Uterus (tissue), 3 donors: ENCODE measurements at regions not wholly inside any gene's neighbourhood (a gene's known extent, or its start where the extent isn't known, plus 50 kb on each side); places are given as distances from the start of the nearest gene placed in this dataset.

Experiments
- DNase-seq, 2 donors: peaks; one replicate each; pipeline ENCODE4 v3.0.0-alpha.2; 2019 to 2020
- H3K27ac ChIP-seq, 2 donors: fragments of 200-600 bp; sonication (generic); 1 replicate in 1 of 2; 2 replicates in 1 of 2; pipeline ENCODE4 v1.5.1; 2016 to 2018
- H3K27me3 ChIP-seq, 2 donors: fragments of 200-600 bp; sonication (generic); one replicate each; pipeline ENCODE4 v1.5.1; 2018 to 2019; ENCODE audit warnings: control low read depth in 1 of 2
- H3K36me3 ChIP-seq, 2 donors: fragments of 200-600 bp; sonication (generic); one replicate each; pipeline ENCODE4 v1.5.1; 2019; ENCODE audit warnings: control low read depth in 1 of 2
- H3K4me1 ChIP-seq, 2 donors: fragments of 200-600 bp; sonication (generic); one replicate each; pipeline ENCODE4 v1.5.1; 2018 to 2019; ENCODE audit warnings: control low read depth in 1 of 2
- H3K4me3 ChIP-seq, 2 donors: fragments of 200-600 bp; sonication (generic); 1 replicate in 1 of 2; 2 replicates in 1 of 2; pipeline ENCODE4 v1.5.1; 2018 to 2019; ENCODE audit warnings: mild to moderate bottlenecking in 1 of 2
- H3K9me3 ChIP-seq, 2 donors: fragments of 200-600 bp; sonication (generic); one replicate each; pipeline ENCODE4 v1.5.1; 2019; ENCODE audit warnings: control low read depth in 1 of 2
- POLR2A ChIP-seq, 2 donors: fragments of 450-650 bp; IDR thresholded peaks; one replicate each; pipeline ENCODE4 v1.6.1; 2016; ENCODE audit warnings: antibody characterized with exemption in 2 of 2, mild to moderate bottlenecking in 1 of 2, moderate library complexity in 1 of 2
- intact Hi-C: fragments of 100-400 bp; cut with DNase I; formaldehyde crosslinking; loops from one replicate; pipeline ENCODE4 v1.15.1; 2023; ENCODE audit warnings: low total_unique reads
- TF ChIP-seq, protein P1 (sequence below), 4 experiments: fragments of 200-600 bp in 2 of 4; fragments of 450-650 bp in 2 of 4; sonication (generic) in 2 of 4; IDR thresholded peaks; one replicate each; pipeline ENCODE4 v1.5.1; 2016 to 2019; ENCODE audit warnings: antibody characterized with exemption in 4 of 4, mild to moderate bottlenecking in 2 of 4, moderate library complexity in 1 of 4
- donor health status: DM: yes; HTN: yes; CAD: no.

DNA sequence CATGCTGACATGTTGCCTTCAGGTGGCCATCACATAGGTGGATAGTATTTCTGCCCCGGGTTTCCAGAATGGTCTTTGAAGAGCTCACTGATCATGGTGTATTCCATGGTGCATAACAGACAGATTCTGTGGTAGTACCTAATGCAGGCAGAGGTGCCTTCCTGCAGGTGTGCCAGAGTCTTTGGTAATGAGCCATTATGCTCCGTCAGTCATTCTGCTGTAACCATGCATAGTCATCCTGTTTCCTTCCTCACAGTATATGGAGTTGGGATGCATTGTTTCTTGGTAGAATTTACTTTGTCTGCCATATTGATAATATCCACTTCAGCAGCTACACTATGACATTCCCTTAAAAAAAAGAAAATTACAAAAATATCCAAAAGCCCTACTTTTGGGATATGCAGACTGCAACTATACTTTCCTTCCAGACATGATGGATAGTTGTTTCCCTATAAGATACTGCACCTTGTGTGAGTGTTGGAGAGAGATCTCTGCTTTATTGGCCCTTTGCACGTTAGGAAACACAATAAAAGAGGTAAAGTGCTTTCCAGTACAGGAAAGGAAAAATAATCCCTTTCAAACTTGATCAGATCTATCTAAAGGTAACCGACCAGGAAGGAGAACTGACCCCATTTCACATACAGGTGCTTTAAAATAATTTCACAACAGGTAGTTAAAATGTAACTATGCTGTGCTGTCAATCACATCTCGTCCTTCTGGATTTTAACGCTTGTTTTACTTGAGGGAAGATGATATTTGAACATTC, 537.5 kb upstream of the WWC1 start:
- intact Hi-C loops, result no loop called here
- Histone ChIP-seq H3K9me3 (no peaks in the 10 kb centered on the region), H3K36me3 (no peaks in the 10 kb centered on the region), H3K27me3 (no peaks in the 10 kb centered on the region), H3K4me3 (no peak overlapping the region), H3K27ac (no peak overlapping the region), H3K4me1 (no peaks in the 10 kb centered on the region)
- no peak for TF ChIP-seq POLR2A (IDR thresholded peaks at IDR 0.05)
- TF ChIP-seq, protein P1, sequence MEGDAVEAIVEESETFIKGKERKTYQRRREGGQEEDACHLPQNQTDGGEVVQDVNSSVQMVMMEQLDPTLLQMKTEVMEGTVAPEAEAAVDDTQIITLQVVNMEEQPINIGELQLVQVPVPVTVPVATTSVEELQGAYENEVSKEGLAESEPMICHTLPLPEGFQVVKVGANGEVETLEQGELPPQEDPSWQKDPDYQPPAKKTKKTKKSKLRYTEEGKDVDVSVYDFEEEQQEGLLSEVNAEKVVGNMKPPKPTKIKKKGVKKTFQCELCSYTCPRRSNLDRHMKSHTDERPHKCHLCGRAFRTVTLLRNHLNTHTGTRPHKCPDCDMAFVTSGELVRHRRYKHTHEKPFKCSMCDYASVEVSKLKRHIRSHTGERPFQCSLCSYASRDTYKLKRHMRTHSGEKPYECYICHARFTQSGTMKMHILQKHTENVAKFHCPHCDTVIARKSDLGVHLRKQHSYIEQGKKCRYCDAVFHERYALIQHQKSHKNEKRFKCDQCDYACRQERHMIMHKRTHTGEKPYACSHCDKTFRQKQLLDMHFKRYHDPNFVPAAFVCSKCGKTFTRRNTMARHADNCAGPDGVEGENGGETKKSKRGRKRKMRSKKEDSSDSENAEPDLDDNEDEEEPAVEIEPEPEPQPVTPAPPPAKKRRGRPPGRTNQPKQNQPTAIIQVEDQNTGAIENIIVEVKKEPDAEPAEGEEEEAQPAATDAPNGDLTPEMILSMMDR (IDR thresholded peaks at IDR 0.05), result no peak
- DNase-seq, result no peak

DNA sequence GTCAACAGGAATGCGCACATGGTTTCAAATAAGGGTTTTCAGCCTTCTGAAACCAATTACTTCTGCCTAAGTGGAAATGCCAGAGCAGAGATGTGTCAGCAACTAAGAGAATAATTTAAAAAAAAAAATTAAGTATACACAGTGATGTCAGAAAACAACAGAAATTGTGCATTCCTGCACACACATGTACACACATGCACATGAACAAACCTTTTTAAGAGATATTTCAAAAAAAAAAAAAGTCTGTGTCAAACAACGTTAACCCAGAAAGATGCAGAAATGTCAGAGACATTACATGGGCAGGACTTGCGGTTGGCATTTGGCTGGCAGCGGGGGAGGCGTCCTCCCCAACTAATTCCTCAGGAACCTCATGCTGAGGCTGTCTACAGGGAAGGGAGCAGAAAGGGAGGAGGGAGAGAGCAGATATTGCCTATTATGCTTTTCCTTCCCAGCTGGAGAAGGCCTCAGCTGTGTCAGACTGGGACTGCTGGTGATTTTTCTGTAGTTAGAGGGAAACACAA, 536.9 kb upstream of the WWC1 start:
- Histone ChIP-seq H3K4me1 (no peaks in the 10 kb centered on the region), H3K9me3 (no peaks in the 10 kb centered on the region), H3K27ac (no peak overlapping the region), H3K27me3 (no peaks in the 10 kb centered on the region), H3K4me3 (no peak overlapping the region), H3K36me3 (no peaks in the 10 kb centered on the region)
- TF ChIP-seq, protein P1 (IDR thresholded peaks at IDR 0.05), result no peak
- TF ChIP-seq POLR2A (IDR thresholded peaks at IDR 0.05), result no peak
- DNase-seq, result no peak
- intact Hi-C loops, result no loop called here

DNA sequence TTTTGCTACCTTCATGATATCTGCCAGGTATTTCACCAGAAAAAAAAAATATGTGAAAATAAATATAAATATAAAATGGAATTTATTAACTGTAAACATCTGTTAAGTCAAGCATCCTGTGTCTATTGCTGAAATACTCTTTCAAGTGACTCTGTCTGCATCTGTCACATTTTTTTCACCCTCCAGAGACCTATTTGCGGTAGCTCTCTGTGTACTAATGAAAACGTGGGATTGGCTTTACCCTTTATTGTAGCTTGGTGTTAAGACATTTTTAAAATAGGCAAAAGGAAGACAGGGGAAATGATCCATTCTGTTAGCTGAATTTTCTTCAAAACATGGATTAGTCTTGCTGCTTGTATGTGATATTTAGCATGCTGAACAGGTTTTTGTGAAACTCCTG, 536.0 kb upstream of the WWC1 start:
- no peaks in the 10 kb centered on the region for H3K36me3 ChIP-seq
- intact Hi-C loops, result no loop called here
- DNase-seq, result no peak
- TF ChIP-seq, protein P1 (IDR thresholded peaks at IDR 0.05), result no peak
- TF ChIP-seq POLR2A (IDR thresholded peaks at IDR 0.05), result no peak
- no peaks in the 10 kb centered on the region for H3K9me3 ChIP-seq
- no peak overlapping the region for H3K27ac ChIP-seq
- no peak overlapping the region for H3K4me3 ChIP-seq
- H3K27me3 ChIP-seq, result no peaks in the 10 kb centered on the region
- H3K4me1 ChIP-seq, result no peaks in the 10 kb centered on the region

DNA sequence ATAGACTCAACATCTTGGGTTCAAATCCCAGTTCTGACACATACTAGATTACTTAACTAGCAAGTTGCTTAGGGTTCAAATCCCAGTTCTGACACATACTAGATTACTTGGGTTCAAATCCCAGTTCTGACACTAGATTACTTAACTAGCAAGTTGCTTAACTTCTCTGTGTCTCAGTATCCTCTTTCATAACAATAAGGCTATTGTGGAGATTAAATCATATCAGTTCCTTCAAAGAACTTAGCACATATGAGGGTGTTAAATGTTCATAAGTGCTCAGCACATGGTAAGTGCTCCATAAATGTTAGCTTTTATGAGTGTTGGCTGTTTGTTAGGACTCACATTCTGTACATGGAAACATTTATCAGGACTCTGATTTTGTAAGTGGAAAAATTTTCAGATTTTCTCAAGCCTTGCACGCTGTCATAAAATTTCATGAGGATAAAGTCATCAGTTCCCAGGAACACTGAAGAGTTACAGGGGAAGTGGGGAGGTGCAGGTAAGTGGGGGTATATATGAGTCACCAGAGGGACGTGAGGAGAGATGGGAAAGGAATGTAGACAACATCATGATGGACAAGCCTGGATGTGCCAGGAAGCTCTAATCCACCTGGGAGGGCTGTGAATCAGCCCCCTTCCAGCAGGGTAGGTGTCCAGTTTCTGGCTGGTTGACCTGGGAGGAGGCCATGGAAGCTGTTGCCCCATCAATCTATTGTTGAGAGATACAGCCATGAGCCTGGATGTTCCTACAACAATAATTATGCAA, 532.2 kb upstream of the WWC1 start:
- H3K9me3 ChIP-seq, result no peaks in the 10 kb centered on the region
- H3K4me1 ChIP-seq, result no peaks in the 10 kb centered on the region
- H3K27ac ChIP-seq, result no peak overlapping the region
- intact Hi-C loops, result no loop called here
- TF ChIP-seq POLR2A (IDR thresholded peaks at IDR 0.05), result no peak
- TF ChIP-seq, protein P1 (IDR thresholded peaks at IDR 0.05), result no peak
- no peak for DNase-seq
- no peaks in the 10 kb centered on the region for H3K36me3 ChIP-seq
- no peak overlapping the region for H3K4me3 ChIP-seq
- no peaks in the 10 kb centered on the region for H3K27me3 ChIP-seq

DNA sequence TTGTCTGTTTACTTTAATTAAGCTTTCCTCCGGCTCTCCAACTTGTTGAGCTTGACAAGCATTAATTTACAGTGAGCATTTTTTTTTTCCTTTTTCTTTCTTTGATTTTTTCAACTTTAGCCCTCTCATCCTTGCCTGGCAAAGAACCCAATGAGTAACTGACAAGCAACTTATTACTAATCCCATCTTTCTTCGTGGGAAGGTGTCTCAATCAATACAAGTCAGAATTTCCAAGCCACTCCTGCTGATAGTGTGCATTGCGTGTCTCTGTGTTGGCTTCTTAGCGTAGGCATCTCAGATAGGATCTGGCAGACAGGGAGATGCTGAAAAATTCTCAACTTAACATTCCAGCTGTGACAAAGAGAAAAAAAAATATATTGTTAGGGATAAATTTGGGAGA, 527.7 kb upstream of the WWC1 start:
- H3K9me3 ChIP-seq, result no peaks in the 10 kb centered on the region

More for the DNA sequence above, 527.7 kb upstream of the WWC1 start:
- Histone ChIP-seq H3K4me3 (no peak overlapping the region), H3K4me1 (no peaks in the 10 kb centered on the region), H3K27me3 (no peaks in the 10 kb centered on the region), H3K36me3 (no peaks in the 10 kb centered on the region), H3K27ac (no peak overlapping the region)
- intact Hi-C loops, result no loop called here
- DNase-seq, result no peak
- TF ChIP-seq, protein P1 (IDR thresholded peaks at IDR 0.05), result no peak
- no peak for TF ChIP-seq POLR2A (IDR thresholded peaks at IDR 0.05)
